HG02973 (cell line): ENCODE measurements at regions not wholly inside any gene's neighbourhood (a gene's known extent, or its start where the extent isn't known, plus 50 kb on each side); places are given as distances from the start of the nearest gene placed in this dataset.

Source experiments
- ATAC-seq: cut with Tn5 transposase; IDR thresholded peaks from one replicate; pipeline ENCODE4 v1.9.1; 2021; ENCODE audit warnings: moderate library complexity; ENCODE audit not compliant: unreplicated experiment

DNA sequence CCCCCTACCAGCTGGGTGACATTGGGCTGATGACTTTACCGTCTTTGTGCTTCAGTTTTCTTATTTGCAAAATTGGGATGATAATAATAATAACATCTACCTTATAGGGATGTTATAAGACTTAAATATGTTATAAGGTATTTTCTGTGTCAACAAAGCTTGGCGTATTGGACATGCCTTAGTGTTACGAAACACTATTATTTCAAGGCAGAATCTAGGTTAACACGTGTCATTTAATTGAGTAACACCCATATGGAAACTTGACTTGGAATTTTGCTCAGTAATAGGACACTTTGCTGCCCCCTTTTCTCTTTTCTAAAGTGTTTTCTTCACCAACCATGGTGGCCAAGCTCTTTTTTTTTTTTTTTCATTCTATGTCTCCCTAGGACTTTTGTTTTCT, 294.2 kb upstream of the SALL1 start:
- no peak for ATAC-seq

DNA sequence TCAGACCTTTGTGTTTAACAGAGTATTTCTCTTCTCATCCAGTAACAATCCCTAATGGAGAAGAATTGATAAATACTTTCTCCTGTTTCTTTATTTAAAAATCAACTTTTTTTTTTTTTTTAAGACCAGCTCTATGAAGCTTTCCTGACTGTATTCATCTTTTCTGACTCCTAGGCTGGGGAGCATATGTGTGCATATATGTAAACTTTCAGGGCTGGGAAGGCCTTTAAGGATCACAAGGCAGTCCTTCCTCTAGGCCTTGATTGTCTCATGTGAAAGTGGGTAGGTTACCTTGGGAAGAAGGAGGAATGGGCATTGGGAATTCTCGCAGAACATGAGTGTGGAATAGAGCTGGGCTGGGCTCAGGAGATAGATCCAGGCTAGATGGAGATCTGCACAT, 292.9 kb upstream of the SALL1 start:
- ATAC-seq, result no peak

DNA sequence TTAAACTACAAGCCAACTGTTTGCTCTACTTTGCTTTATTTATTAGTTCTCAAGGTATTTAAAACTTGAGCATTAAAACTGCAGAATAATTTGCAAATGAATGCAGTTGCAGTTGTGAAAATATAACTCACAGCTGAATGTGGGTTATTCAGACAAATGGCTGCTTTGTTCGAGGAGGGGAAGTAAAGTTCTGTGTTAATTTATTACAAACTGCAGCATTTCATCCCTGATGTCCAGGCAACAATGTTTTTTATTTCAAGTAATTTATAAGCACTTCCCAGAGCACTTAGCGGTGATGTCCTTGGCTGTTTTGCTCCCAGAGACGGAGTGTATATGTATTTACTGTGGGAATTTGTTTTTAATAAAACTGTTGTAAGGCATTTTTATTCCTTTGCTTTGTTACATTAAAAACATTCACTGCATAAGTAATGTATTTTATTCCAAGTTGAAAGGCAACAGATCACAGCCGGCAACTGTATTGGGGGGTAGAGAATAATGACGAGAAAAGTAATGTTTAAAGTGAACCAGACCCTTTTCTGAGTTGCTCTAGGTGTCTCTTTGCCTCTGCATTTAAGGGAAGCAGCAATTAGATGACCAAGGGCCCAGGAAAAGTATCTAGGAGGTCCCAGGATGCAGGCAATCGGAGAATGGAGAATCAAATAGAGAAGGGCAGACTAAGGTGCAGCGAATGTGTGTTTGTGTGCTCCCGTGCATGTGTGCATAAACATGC, 291.2 kb upstream of the SALL1 start:
- ATAC-seq, result no peak

DNA sequence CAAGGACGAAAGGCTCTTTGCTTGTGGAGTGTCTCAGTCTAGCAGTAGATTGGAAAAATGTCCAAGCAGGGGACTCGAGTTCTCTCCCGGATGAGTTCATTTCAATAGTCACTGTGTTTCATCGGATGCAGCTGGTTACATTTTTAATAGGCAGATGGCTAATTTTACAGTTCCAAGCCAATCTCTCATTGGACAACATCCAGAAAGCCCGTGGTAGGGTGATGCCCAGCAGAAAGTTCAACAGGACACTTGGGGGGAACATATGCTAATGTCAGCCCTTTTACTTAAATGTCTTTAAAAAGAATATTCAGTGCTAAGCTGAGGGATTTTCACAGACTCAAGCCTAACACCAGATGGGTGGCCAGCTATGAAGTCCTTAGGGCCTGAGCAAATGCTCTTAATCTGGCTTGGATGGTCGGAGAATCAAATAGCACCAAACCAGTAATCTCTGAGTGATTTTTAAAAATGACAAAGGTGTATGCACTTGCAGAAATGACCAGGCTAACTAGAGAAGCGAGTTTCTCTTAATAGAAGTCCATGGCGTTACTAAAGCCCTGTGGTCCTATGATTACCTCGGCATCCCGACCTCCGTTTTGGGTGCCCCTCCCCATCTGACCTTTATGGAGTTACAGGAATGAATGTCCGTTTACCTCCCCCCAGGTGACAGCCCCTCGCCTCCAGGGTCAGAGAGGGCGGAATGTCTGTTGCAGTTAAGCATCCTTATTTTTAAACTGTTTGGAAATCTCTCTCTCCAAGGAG, 289.2 kb upstream of the SALL1 start:
- no peak for ATAC-seq

DNA sequence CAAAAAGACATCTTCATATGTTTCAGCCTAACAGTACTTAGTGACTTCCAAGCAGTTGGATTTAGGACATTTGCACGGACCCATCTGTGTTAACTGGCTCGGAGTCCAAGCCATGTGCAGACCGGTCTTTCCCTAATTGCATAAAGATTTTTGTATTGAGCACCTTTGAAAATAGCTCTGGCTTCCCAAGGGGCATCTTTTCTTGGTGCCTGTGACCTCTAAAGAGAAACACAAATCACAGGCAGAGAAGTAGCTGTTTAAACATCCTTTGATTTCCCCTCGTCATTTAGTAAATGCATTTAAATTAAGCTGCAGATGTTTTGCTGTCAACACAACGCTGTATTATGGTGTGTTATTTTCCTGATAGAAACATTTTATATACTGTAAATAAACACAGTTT, 288.2 kb upstream of the SALL1 start:
- no peak for ATAC-seq

DNA sequence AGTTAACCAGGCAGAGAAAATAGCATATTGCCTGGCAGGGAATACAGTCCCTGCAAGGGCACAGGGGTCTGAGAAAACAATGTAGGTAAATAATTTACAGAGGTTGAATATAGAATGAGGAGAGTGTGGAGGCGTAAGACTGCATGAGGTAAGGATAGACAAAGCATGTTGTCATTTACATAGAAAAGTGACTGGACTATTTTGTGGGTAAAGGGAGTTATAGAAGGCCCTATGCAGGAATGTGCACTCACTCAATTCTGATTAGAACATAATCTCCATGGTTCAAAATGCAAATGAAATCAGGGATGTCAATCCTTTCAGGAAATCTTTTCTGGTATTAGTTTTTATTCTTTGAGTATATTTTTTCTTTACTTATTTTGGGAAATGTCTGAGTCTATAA, 285.7 kb upstream of the SALL1 start:
- ATAC-seq, result no peak

DNA sequence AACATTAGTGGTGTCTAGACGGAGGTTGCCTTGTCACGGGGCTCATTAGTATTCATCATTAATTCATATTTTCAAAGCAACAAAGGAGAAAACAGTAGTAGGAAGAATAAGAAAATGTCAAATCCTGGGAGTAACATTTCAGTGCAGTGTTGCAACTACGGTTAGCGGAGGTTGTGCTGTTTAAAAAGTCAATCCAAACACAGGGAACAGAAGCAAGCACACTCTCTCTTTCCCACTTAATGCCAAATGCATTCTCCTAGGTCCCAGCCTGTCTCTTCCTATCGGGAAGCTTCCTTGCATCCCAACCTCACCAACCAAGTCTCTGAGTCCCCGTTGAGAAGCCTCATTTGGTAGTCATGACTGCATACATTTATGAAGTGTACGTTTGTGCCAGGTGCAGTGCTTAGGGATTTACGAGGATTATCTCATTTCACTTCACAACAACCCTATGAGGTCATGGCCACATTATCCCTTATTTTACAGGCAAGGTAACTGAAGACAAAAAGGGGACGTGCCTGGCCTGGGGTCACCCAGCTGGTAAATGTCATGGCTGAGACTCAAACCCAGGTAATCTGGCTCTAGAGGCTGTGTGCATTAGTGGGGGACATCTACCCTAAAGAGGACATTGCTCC, 283.6 kb upstream of the SALL1 start:
- no peak for ATAC-seq

DNA sequence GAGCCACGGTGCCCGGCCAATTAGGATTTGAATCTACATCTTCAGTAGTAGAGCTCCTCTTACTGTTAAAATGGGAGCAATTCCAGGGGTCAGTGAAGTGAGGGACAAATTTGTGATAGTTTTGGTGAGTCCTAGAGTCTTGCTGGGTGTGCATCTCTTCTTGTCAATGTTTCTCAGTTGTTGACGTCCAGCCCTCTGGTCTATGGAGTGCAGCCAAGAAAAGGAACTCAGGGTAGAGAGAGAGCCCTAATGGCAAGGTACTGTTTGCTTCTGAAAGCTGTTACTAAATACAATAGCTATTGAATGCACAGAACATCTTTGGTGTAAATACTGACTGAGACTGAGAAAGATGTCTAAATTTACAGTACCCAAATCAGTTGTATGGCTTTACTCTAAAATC, 282.5 kb upstream of the SALL1 start:
- ATAC-seq, result no peak

DNA sequence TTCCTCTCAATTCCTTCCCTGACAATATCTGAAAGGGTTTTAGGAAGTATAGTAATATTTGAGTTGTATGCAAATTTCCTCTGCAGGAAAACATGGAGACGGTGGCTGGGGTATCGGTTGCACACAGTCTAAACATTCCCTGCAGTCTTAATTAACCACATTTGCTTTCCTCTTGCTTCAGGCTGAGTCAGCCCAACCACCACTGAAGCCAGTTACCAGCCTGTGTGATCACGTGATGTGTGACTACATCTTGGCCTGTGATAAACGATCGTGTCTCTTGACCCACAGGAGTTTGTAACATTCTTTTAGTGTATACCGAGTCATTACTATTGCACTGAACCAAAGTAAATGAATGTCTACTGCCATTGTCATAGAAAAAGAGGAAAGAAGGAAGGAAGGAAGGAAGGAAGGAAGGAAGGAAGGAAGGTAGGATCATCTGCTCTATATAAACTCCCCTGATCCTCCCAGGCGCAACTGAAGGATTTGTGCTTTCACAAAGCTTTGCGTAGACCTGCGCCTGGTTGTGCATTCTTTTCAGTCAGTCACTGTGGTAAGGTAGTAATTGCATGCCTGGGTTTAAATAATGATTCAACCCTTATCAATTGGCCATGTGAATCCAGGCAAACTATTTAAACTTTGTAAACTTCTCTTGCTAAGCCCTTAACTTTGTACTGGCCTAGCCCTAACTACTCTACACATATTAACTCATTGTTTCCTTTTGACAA, 280.6 kb upstream of the SALL1 start:
- ATAC-seq, result no peak

DNA sequence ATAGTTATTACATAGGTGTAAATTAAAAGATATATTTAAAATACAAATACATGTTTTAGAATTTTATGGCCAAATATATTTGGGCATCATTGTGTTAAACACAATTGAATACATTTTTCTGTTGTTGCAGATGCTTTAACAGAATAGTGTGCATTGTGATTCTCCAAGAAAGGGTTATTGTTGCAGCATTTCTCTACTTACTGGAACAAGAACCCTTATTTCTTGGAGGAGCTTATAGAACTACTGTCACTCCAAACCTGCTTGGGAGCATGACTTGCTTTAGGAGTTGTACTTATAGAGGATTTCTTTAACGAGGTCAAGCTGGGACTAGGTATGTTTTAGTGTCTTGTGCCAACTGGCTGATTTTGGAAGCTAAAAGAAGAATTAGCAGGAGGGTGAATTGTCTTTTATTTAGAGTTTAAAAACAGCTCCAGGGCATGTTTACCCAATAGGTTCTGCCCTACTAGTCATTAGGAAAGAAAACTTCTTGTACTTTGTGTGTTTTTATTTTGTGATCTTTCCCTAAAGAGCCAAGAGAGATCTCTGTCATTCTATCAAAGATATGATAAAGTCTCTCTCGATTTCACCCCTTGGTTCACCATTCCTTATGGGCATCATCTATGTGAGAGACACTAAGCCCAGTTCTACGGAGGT, 279.8 kb upstream of the SALL1 start:
- no peak for ATAC-seq

DNA sequence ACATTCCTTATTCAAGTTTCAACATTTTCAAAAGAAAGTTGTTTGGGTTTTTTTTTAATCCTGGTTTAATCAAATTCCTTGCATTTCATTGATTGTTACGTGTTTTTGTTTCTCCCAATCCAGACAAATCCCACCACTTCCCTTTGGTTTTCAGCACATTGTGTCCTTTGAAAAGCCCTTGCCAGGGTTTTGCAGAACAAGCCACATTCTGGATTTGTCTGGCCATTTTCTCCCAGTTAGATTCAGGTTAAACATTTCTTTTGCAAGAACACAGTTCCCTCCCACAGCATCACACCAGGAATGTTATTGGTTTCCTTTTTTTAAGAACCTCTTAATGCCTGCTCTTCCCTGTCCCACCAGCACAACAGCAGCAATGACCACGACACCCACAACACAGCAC, 278.0 kb upstream of the SALL1 start:
- no peak for ATAC-seq

DNA sequence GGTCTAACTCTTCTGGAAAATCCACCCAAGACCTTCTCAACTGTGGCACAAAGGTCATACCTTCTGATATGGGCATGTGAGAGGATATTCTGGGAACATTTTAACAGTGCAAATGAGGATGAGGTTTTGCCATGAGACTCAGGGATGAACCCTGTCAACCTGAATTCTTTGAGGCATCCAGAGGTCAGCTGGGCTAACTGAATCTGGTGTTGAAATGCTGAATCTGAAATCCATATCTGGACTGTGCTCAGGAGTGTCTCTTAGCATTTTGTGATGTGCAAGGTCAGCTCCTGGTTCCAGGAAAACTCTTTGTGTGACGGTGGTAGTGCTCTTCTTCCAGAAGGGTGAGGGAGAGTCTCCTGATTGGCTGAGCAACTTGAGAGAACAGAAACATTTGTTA, 276.0 kb upstream of the SALL1 start:
- no peak for ATAC-seq

DNA sequence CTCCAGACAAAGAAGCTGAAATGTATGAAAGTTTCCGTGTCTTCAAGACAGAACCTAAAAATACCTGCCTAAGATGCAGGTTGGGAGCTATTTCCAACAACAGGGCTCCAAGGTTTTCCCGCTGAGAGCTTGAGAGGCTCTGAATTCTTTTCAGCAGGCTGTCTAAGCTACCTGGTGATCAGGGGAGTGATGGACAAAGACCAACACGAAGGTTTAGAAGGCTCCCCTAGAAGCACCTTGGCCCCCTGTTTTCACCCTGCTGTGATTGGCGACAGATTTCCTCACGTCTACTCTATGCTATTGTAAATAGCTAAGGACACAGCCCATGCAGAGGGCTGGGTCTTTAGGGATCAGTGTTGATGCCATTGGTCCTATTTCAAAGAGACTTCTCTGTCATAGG, 275.2 kb upstream of the SALL1 start:
- no peak for ATAC-seq

DNA sequence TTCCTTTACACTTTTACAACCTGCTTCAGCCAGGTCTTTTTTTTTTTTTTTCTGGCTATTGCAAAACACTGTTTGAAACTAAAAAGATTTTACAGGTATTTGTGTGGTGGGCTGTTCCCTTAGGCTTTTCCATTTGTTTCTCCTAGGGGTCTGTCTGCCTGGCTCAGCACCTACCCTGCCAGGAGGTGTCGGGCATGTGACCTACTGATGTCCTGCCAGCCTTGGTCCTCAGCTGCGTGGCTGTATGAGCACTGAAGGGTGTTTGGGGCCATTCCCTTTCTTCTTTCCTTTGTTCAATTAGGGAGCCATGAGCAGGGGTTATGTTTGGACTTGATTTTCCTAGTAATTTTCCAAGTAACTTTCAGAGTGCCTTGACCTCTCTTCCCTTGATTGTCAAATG, 269.2 kb upstream of the SALL1 start:
- no peak for ATAC-seq

DNA sequence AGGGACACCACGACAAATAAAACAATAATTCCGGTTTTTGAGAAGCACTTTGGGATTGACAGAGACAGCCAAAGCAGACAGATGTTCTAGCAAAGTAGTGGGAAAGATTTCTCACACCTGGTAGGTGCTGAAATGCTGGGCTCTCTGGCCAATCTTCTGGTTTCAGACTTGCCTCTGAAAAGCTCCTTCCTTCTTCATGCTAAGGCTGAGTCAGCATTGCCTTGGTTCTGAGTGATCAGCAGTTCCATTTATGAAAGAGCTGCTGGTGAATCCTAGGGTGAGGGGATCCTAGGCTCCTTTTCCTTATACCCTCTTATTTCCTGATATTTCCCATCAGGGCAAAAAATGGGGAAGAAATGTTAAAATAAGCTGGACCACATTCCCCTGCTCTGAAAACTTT, 268.7 kb upstream of the SALL1 start:
- ATAC-seq, result no peak

DNA sequence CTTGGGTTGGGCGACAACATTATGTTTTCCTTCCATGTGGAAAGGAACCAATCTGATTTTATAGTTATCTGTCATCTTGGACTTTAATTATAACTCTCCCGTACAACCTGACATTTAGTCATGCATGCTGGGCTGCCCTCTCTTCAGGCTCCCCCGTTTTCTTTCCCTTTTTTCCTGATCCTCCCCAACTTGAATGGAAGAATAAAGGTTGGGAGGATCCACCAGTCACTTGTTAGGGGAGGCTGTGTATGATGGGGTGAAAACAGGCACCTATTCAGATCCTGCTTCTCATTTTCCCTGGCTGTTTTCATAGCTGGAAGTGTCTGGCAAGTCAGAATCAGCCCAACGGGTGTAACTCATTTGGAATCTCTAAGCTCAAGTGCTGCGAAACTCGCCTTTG, 267.2 kb upstream of the SALL1 start:
- no peak for ATAC-seq

DNA sequence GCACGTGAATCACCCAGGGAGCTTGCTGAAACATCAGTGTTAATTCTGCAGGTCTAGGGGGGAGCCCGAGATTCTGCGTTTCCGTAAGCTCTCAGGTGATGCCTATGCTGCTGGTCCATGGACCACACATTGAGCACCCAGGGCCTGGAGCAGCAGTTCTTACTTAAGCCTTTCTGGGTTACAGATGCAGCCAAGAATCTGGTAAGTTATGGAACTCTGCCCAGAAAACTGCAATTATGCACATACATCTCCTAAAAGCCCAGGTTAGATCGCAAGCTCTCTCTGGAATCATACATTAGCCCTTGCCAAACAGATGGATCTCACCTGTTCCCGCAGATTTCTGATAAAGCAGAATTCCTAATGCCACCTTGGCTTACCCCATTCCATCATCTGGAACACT, 265.9 kb upstream of the SALL1 start:
- no peak for ATAC-seq

DNA sequence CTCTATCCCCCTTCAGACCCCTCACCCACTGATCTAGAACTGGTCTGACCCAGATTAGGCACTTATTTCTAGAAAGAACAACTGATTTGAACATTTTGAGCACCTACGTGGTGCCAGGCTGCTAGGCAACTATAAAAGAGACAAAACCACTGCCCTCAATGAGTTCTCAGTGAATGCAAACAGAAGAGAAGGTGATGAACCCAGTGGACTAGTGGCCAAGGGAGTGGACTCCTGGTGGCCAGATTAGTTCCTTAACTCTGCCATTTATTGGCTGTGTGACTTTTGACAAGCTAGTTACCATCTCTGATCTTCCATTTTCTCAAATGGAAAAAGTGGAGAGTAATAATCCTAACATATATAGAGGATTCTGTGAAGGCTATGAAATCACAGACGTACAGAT, 259.1 kb upstream of the SALL1 start:
- no peak for ATAC-seq

DNA sequence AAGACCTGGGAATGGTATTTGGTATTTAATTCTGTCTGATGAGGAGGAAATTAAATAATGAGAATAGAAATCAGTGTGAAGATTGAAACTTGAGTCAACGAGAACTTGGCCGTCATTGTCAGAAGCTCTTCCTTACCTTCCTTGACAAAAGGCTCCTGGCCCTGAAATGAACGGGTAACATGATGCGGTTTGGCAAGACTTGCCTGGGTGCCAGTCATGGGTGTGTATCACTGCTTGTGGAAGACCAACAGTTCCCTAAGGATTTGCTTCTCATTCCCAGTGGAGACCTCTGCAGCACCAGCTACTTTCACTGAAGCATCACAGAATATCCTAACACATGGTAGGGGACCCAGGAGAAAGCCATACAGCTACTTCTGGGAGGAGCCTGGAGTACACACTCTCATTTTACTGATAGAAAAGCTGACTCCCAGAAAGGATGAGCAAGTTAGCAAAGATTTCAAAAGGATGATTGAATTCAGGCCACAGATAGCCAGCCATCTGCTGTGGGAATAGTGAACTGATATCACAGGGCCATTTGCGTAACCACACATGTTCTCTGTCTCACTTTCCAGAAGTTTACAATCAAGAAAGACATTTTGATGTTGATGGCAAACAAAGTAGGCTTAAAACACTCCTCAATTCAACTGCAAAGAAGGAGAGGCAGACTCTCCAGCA, 258.1 kb upstream of the SALL1 start:
- no peak for ATAC-seq

DNA sequence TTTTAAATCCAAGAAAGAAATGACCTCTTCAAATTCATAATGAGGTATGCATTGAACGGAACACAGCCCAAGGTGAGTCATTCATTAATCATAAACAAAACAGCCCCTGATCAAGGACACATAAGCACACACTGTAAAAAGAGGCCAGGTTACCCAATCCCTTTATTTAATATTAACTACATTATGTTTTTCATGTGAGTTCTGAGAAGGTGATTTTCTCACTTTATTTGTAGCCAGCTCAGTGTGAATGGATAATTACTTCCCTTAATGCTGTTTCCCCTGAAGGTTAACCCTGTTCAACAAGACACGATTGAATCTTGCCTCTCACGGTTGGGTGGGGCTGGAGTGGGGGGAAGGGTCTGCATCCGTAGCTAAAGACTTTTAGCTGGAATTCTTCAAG, 257.3 kb upstream of the SALL1 start:
- no peak for ATAC-seq

DNA sequence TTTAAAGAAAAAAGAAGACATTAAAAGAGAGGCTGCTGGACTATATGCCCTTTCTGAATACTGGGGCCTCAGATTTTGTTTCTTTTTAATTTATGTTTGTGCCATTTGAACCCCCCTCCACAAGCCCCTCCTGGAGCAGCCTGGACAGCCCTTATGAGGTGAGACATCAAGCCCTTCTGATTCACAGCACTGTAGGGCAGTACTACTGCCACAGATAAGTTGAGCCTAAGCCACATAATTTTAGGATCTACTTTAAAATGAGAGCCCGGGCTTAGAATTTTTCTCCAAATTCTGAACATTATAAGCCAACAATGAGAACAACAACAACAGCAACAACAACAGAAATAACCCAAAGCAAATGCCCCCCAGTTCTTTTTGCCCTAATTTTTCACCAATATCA, 256.9 kb upstream of the SALL1 start:
- ATAC-seq, result no peak
